Kidney (tissue), 13 donors: ENCODE measurements at regions not wholly inside any gene's neighbourhood (a gene's known extent, or its start where the extent isn't known, plus 50 kb on each side); places are given as distances from the start of the nearest gene placed in this dataset.

Source experiments
- DNase-seq, 5 donors: peaks; one replicate each; pipeline ENCODE4 v3.0.0-alpha.2; 2013 to 2020
- FAIRE-seq: peaks from 2 replicates; lab custom pipeline; 2012; peaks lifted over from hg19 to GRCh38; lab: Jason Lieb, UNC
- H3K27ac ChIP-seq, 2 donors: one replicate each; pipeline ENCODE4 v1.7.0; 2013; ENCODE audit warnings: low read depth in 2 of 2, low read length in 2 of 2, inconsistent platforms in 1 of 2
- H3K27me3 ChIP-seq: one replicate; pipeline ENCODE4 v1.7.1; 2013; ENCODE audit warnings: low read length, inconsistent platforms; ENCODE audit not compliant: control insufficient read depth, insufficient read depth
- H3K36me3 ChIP-seq, 3 donors: one replicate each; pipeline versions ENCODE4 v1.7.0 to v1.7.1; 2013; ENCODE audit warnings: low read length in 3 of 3, control low read depth in 1 of 3, inconsistent platforms in 1 of 3; ENCODE audit not compliant: insufficient read depth in 3 of 3, control insufficient read depth in 2 of 3
- H3K4me1 ChIP-seq, 3 donors: one replicate each; pipeline versions ENCODE4 v1.7.0 to v1.7.1; 2013; ENCODE audit warnings: low read length in 3 of 3, inconsistent platforms in 1 of 3, low read depth in 1 of 3; ENCODE audit not compliant: control insufficient read depth in 2 of 3, insufficient read depth in 2 of 3
- H3K4me3 ChIP-seq, 3 donors: one replicate each; pipeline versions ENCODE4 v1.7.0 to v1.8.1; 2013; ENCODE audit warnings: low read length in 3 of 3, control low read depth in 1 of 3, inconsistent platforms in 1 of 3
- H3K9ac ChIP-seq, 3 donors: one replicate each; pipeline versions ENCODE4 v1.7.0 to v1.7.1; 2013; ENCODE audit warnings: low read length in 3 of 3, control low read depth in 1 of 3, inconsistent platforms in 1 of 3
- H3K9me3 ChIP-seq, 3 donors: one replicate each; pipeline versions ENCODE4 v1.7.0 to v1.7.1; 2013; ENCODE audit warnings: low read length in 3 of 3, control low read depth in 1 of 3, inconsistent platforms in 1 of 3; ENCODE audit not compliant: control insufficient read depth in 2 of 3, insufficient read depth in 1 of 3
- CTCF ChIP-seq: IDR thresholded peaks from 3 replicates; pipeline ENCODE4 v1.5.1; 2012; ENCODE audit warnings: mild to moderate bottlenecking, moderate library complexity, borderline replicate concordance; ENCODE audit not compliant: insufficient read depth; ENCODE audit errors: extremely low read depth
- intact Hi-C: fragments of 100-400 bp; cut with DNase I; formaldehyde crosslinking; loops from one replicate; pipeline ENCODE4 v1.11.1; 2022
- donor health status: control.
- donor health status: control.
- donor health status: control.
- donor health status: control.
- donor health status: control.
- donor health status: DM: yes; HTN: yes; CAD: no.
- donor health status: Normal renal cell carcinoma (clear cell type).

- TF ChIP-seq CTCF = no peak
- Histone ChIP-seq H3K27me3 (no peaks in the 10 kb centered on the region), H3K4me3 (no peak overlapping the region), H3K9ac (no peak overlapping the region), H3K27ac (no peak overlapping the region), H3K9me3 (no peaks in the 10 kb centered on the region), H3K4me1 (no peaks in the 10 kb centered on the region), H3K36me3 (no peaks in the 10 kb centered on the region)
- intact Hi-C loops = no loop called here
- FAIRE-seq (no peak), DNase-seq (no peak)
Observed at GRCh38 chr2:216583147-216583546, 50.1 kb upstream of the IGFBP2 start.
